Keratinocyte (primary cell): ENCODE measurements at regions not wholly inside any gene's neighbourhood (a gene's known extent, or its start where the extent isn't known, plus 50 kb on each side); places are given as distances from the start of the nearest gene placed in this dataset.
A peak's percentile ranks its signal among the peaks of the same experiment; 100 is the strongest.

ENCODE experiments used
- DNase-seq: peaks from one replicate; pipeline ENCODE4 v3.0.0-alpha.2; 2011; ENCODE audit warnings: low read depth, missing footprints, low spot score
- FAIRE-seq: peaks from 2 replicates; lab custom pipeline; 2011; peaks lifted over from hg19 to GRCh38; lab: Jason Lieb, UNC
- H2AFZ ChIP-seq: 2 replicates; pipeline ENCODE4 v1.6.0; 2012; ENCODE audit warnings: low read length, control low read depth, inconsistent platforms; ENCODE audit not compliant: control insufficient read depth
- H3K27ac ChIP-seq: 2 replicates; pipeline ENCODE4 v1.5.1; 2011; ENCODE audit warnings: low read length; ENCODE audit not compliant: control insufficient read depth, insufficient read depth
- H3K27me3 ChIP-seq: 3 replicates; pipeline ENCODE4 v1.6.0; 2011; ENCODE audit warnings: low read length; ENCODE audit not compliant: control insufficient read depth, insufficient read depth; ENCODE audit errors: extremely low read depth
- H3K36me3 ChIP-seq, 2 experiments: 2 replicates in 1 of 2; 3 replicates in 1 of 2; pipeline ENCODE4 v1.5.1; 2011; ENCODE audit warnings: low read length in 2 of 2, mild to moderate bottlenecking in 1 of 2; ENCODE audit not compliant: control insufficient read depth in 2 of 2, insufficient read depth in 2 of 2; ENCODE audit errors: extremely low read depth in 1 of 2
- H3K4me1 ChIP-seq: 3 replicates; pipeline ENCODE4 v1.5.1; 2011; ENCODE audit warnings: low read length; ENCODE audit not compliant: control insufficient read depth, insufficient read depth; ENCODE audit errors: extremely low read depth
- H3K4me2 ChIP-seq: 3 replicates; pipeline ENCODE4 v1.6.0; 2011; ENCODE audit warnings: low read depth, low read length; ENCODE audit not compliant: control insufficient read depth, insufficient read depth; ENCODE audit errors: extremely low read depth
- H3K4me3 ChIP-seq, 3 experiments: fragments of 200-600 bp in 1 of 3; sonication (generic) in 1 of 3; 2 replicates in 2 of 3; 3 replicates in 1 of 3; pipeline ENCODE4 v1.5.1; 2011 to 2016; ENCODE audit warnings: low read length in 3 of 3, mild to moderate bottlenecking in 3 of 3, control low read depth in 2 of 3, inconsistent platforms in 1 of 3, low read depth in 1 of 3, mixed read lengths in 1 of 3, mixed run types in 1 of 3, moderate library complexity in 1 of 3; ENCODE audit not compliant: control insufficient read depth in 2 of 3, insufficient read depth in 2 of 3; ENCODE audit errors: extremely low read depth in 1 of 3
- H3K79me2 ChIP-seq: 2 replicates; pipeline ENCODE4 v1.6.0; 2012; ENCODE audit warnings: low read length; ENCODE audit not compliant: control insufficient read depth, insufficient read depth
- H3K9ac ChIP-seq: 3 replicates; pipeline ENCODE4 v1.6.0; 2011; ENCODE audit warnings: low read length; ENCODE audit not compliant: control insufficient read depth, insufficient read depth; ENCODE audit errors: extremely low read depth
- H3K9me1 ChIP-seq: 3 replicates; pipeline ENCODE4 v1.6.0; 2011; ENCODE audit warnings: low read length; ENCODE audit not compliant: control insufficient read depth, insufficient read depth; ENCODE audit errors: extremely low read depth
- H3K9me3 ChIP-seq: 2 replicates; pipeline ENCODE4 v1.5.1; 2012; ENCODE audit warnings: low read depth, low read length; ENCODE audit not compliant: control insufficient read depth
- H4K20me1 ChIP-seq: 3 replicates; pipeline ENCODE4 v1.6.0; 2011; ENCODE audit warnings: low read length; ENCODE audit not compliant: control insufficient read depth, insufficient read depth; ENCODE audit errors: extremely low read depth
- CTCF ChIP-seq, 3 experiments: IDR thresholded peaks in 1 of 3; conservative IDR thresholded peaks in 1 of 3; optimal IDR thresholded peaks in 1 of 3; 2 replicates in 2 of 3; 3 replicates in 1 of 3; pipeline versions ENCODE3 to v1.5.1; 2011; ENCODE audit warnings: low read length in 3 of 3, mild to moderate bottlenecking in 3 of 3, moderate library complexity in 2 of 3, control low read depth in 1 of 3, inconsistent platforms in 1 of 3; ENCODE audit not compliant: insufficient read depth in 2 of 3; ENCODE audit errors: extremely low read depth in 1 of 3
- EZH2 ChIP-seq: IDR thresholded peaks from one replicate; pipeline ENCODE4 v1.6.1; 2012; ENCODE audit warnings: inconsistent platforms, mild to moderate bottlenecking, low read length, moderate library complexity
- dilution Hi-C: fragments of 300-500 bp; cut with MboI; formaldehyde crosslinking; loops from one replicate; pipeline ENCODE4 v1.7.0; 2020; ENCODE audit warnings: low sequenced_read_pairs; ENCODE audit not compliant: extremely low pct_ligation_motif_present

- no peak for DNase-seq
- Histone ChIP-seq H2AFZ (no peak overlapping the region), H3K9me1 (no peaks in the 10 kb centered on the region), H3K9ac (peak overlapping the region; percentile 22), H3K4me2 (peak overlapping the region; percentile 75), H3K27me3 (no peaks in the 10 kb centered on the region), H3K79me2 (no peaks in the 10 kb centered on the region), H3K4me3 (peak overlapping the region in 1 of 3 experiments; percentile 32), H3K27ac (peak overlapping the region; percentile 2), H3K9me3 (no peaks in the 10 kb centered on the region), H3K4me1 (peaks cover 23% of the 10 kb centered on the region), H3K36me3 (no peaks in the 10 kb centered on the region), H4K20me1 (peaks cover 3% of the 10 kb centered on the region)
- peak; percentile 88 for FAIRE-seq
- dilution Hi-C loops = no loop called here
- TF ChIP-seq EZH2 = no peak
- TF ChIP-seq CTCF (optimal IDR thresholded peaks at IDR 0.05 in 1 of 3, IDR thresholded peaks at IDR 0.05 in 1 of 3, conservative IDR thresholded peaks at IDR 0.05 in 1 of 3; ENCODE audit: extremely low read depth in 1 of 3, insufficient read depth in 2 of 3, low read length in 3 of 3) = no peak
Observed at GRCh38 chr21:17461014-17461413, 51.8 kb upstream of the CXADR start.

GRCh38 chr21:17461582-17461981 lies 51.3 kb upstream of the CXADR start:
- Histone ChIP-seq H3K79me2 (no peaks in the 10 kb centered on the region), H3K27me3 (no peaks in the 10 kb centered on the region), H3K4me3 (peak overlapping the region in 2 of 3 experiments; percentile 27 to 32), H3K9me3 (no peaks in the 10 kb centered on the region), H3K36me3 (no peaks in the 10 kb centered on the region), H4K20me1 (peaks cover 3% of the 10 kb centered on the region), H3K27ac (peak overlapping the region; percentile 49), H3K9ac (no peak overlapping the region), H2AFZ (peak overlapping the region; percentile 22), H3K9me1 (no peaks in the 10 kb centered on the region), H3K4me1 (peaks cover 27% of the 10 kb centered on the region), H3K4me2 (peak overlapping the region; percentile 75)
- no peak for DNase-seq
- dilution Hi-C loops = no loop called here
- FAIRE-seq = no peak
- TF ChIP-seq EZH2 (no peak), CTCF (optimal IDR thresholded peaks at IDR 0.05 in 1 of 3, IDR thresholded peaks at IDR 0.05 in 1 of 3, conservative IDR thresholded peaks at IDR 0.05 in 1 of 3; ENCODE audit: extremely low read depth in 1 of 3, insufficient read depth in 2 of 3, low read length in 3 of 3) (no peak)
